ENCODE measurements at regions not wholly inside any gene's neighbourhood (a gene's known extent, or its start where the extent isn't known, plus 50 kb on each side); places are given as distances from the start of the nearest gene placed in this dataset.

- Histone ChIP-seq H3K4me1 (ENCODE audit: control insufficient read depth in 2 of 3, insufficient read depth in 2 of 3, low read depth in 1 of 3, low read length in 3 of 3) (no peaks in the 10 kb centered on the region), H3K9ac (ENCODE audit: low read length in 3 of 3) (no peak overlapping the region), H3K36me3 (ENCODE audit: control insufficient read depth in 2 of 3, insufficient read depth in 3 of 3, low read length in 3 of 3) (no peaks in the 10 kb centered on the region), H3K4me3 (ENCODE audit: low read length in 3 of 3) (no peak overlapping the region), H3K9me3 (ENCODE audit: control insufficient read depth in 2 of 3, insufficient read depth in 1 of 3, low read length in 3 of 3) (no peaks in the 10 kb centered on the region), H3K27ac (ENCODE audit: low read depth in 2 of 2, low read length in 2 of 2) (no peak overlapping the region), H3K27me3 (ENCODE audit: control insufficient read depth, insufficient read depth, low read length) (no peaks in the 10 kb centered on the region)
- TF ChIP-seq, protein P1, sequence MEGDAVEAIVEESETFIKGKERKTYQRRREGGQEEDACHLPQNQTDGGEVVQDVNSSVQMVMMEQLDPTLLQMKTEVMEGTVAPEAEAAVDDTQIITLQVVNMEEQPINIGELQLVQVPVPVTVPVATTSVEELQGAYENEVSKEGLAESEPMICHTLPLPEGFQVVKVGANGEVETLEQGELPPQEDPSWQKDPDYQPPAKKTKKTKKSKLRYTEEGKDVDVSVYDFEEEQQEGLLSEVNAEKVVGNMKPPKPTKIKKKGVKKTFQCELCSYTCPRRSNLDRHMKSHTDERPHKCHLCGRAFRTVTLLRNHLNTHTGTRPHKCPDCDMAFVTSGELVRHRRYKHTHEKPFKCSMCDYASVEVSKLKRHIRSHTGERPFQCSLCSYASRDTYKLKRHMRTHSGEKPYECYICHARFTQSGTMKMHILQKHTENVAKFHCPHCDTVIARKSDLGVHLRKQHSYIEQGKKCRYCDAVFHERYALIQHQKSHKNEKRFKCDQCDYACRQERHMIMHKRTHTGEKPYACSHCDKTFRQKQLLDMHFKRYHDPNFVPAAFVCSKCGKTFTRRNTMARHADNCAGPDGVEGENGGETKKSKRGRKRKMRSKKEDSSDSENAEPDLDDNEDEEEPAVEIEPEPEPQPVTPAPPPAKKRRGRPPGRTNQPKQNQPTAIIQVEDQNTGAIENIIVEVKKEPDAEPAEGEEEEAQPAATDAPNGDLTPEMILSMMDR (IDR thresholded peaks at IDR 0.05; ENCODE audit: borderline replicate concordance, extremely low read depth, insufficient read depth): no peak
- DNase-seq (no peak), FAIRE-seq (no peak)
- intact Hi-C loops (cut with DNase I): no loop called here
These were observed 152.0 kb upstream of the ADO start for GRCh38 chr10:62652564-62652963.

DNA sequence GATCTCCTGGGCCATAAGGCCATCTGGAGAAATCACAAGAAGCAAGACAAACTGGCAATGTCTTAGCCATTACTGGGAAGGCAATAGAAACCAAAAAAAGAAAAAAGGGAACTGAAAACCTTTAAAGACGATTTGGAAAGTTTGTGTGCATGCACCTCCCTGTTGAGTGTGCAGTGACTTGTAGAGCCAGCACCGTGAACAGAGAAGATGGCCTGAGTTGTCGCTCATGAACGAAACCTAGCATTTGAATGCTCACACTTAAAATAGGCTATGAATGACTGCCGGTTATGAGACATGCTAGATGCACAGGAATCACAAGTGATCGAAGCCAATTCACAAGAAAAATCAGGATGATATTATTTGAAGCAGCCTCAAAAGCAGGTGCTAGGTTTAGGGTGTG, 151.3 kb upstream of the ADO start:
- H3K36me3 ChIP-seq (ENCODE audit: control insufficient read depth in 2 of 3, insufficient read depth in 3 of 3, low read length in 3 of 3): no peaks in the 10 kb centered on the region
- H3K9me3 ChIP-seq (ENCODE audit: control insufficient read depth in 2 of 3, insufficient read depth in 1 of 3, low read length in 3 of 3): no peaks in the 10 kb centered on the region
- intact Hi-C loops (cut with DNase I): no loop called here
- DNase-seq (no peak), FAIRE-seq (no peak)
- H3K27me3 ChIP-seq (ENCODE audit: control insufficient read depth, insufficient read depth, low read length): no peaks in the 10 kb centered on the region
- no peak overlapping the region for H3K9ac ChIP-seq (ENCODE audit: low read length in 3 of 3)
- H3K27ac ChIP-seq (ENCODE audit: low read depth in 2 of 2, low read length in 2 of 2): no peak overlapping the region
- TF ChIP-seq, protein P1 (IDR thresholded peaks at IDR 0.05; ENCODE audit: borderline replicate concordance, extremely low read depth, insufficient read depth): no peak
- no peak overlapping the region for H3K4me3 ChIP-seq (ENCODE audit: low read length in 3 of 3)
- no peaks in the 10 kb centered on the region for H3K4me1 ChIP-seq (ENCODE audit: control insufficient read depth in 2 of 3, insufficient read depth in 2 of 3, low read depth in 1 of 3, low read length in 3 of 3)

- Histone ChIP-seq H3K27ac (ENCODE audit: low read depth in 2 of 2, low read length in 2 of 2) (no peak overlapping the region), H3K27me3 (ENCODE audit: control insufficient read depth, insufficient read depth, low read length) (no peaks in the 10 kb centered on the region), H3K4me3 (ENCODE audit: low read length in 3 of 3) (no peak overlapping the region), H3K9me3 (ENCODE audit: control insufficient read depth in 2 of 3, insufficient read depth in 1 of 3, low read length in 3 of 3) (no peaks in the 10 kb centered on the region), H3K9ac (ENCODE audit: low read length in 3 of 3) (no peak overlapping the region), H3K36me3 (ENCODE audit: control insufficient read depth in 2 of 3, insufficient read depth in 3 of 3, low read length in 3 of 3) (no peaks in the 10 kb centered on the region), H3K4me1 (ENCODE audit: control insufficient read depth in 2 of 3, insufficient read depth in 2 of 3, low read depth in 1 of 3, low read length in 3 of 3) (no peaks in the 10 kb centered on the region)
- intact Hi-C loops (cut with DNase I): no loop called here
- DNase-seq (no peak), FAIRE-seq (no peak)
- TF ChIP-seq, protein P1 (IDR thresholded peaks at IDR 0.05; ENCODE audit: borderline replicate concordance, extremely low read depth, insufficient read depth): no peak
These were observed 149.6 kb upstream of the ADO start for GRCh38 chr10:62654966-62655336.

- Histone ChIP-seq H3K4me3 (ENCODE audit: low read length in 3 of 3) (no peak overlapping the region), H3K4me1 (ENCODE audit: control insufficient read depth in 2 of 3, insufficient read depth in 2 of 3, low read depth in 1 of 3, low read length in 3 of 3) (no peaks in the 10 kb centered on the region), H3K27me3 (ENCODE audit: control insufficient read depth, insufficient read depth, low read length) (no peaks in the 10 kb centered on the region), H3K27ac (ENCODE audit: low read depth in 2 of 2, low read length in 2 of 2) (no peak overlapping the region), H3K9me3 (ENCODE audit: control insufficient read depth in 2 of 3, insufficient read depth in 1 of 3, low read length in 3 of 3) (no peaks in the 10 kb centered on the region), H3K9ac (ENCODE audit: low read length in 3 of 3) (no peak overlapping the region), H3K36me3 (ENCODE audit: control insufficient read depth in 2 of 3, insufficient read depth in 3 of 3, low read length in 3 of 3) (no peaks in the 10 kb centered on the region)
- FAIRE-seq (no peak), DNase-seq (no peak)
- intact Hi-C loops (cut with DNase I): no loop called here
- TF ChIP-seq, protein P1 (IDR thresholded peaks at IDR 0.05; ENCODE audit: borderline replicate concordance, extremely low read depth, insufficient read depth): no peak
These were observed 149.1 kb upstream of the ADO start for GRCh38 chr10:62655337-62655994.

All from kidney (tissue), 13 donors.